ENCODE measurements at regions not wholly inside any gene's neighbourhood (a gene's known extent, or its start where the extent isn't known, plus 50 kb on each side); places are given as distances from the start of the nearest gene placed in this dataset.

- 96 to 100% methylated on average over 2 of the region's 2 CpGs for WGBS, 2 experiments (ENCODE audit: insufficient coverage in 1 of 2, insufficient read length in 1 of 2)
- no peaks in the 10 kb centered on the region for H3K27me3 ChIP-seq (ENCODE audit: control insufficient read depth, insufficient read depth, low read length, poor library complexity, severe bottlenecking)
- no peaks in the 10 kb centered on the region for H3K36me3 ChIP-seq (ENCODE audit: control insufficient read depth, insufficient read depth, low read length)
- no peaks in the 10 kb centered on the region for H3K4me1 Mint-ChIP-seq
- no peaks in the 10 kb centered on the region for H3K36me3 Mint-ChIP-seq (ENCODE audit: low read depth)
- H3K4me3 ChIP-seq (ENCODE audit: low read length), result no peak overlapping the region
- H3K27me3 Mint-ChIP-seq (ENCODE audit: insufficient read depth), result peaks cover 2% of the 10 kb centered on the region
- DNase-seq, result no peak
- no peak overlapping the region for H3K27ac Mint-ChIP-seq
- no peak overlapping the region for H3K27ac ChIP-seq (ENCODE audit: low read depth, low read length)
- no peak overlapping the region for H3K9ac ChIP-seq (ENCODE audit: extremely low read depth, low read length, poor library complexity, severe bottlenecking)
- peaks cover 3% of the 10 kb centered on the region for H3K4me1 ChIP-seq (ENCODE audit: control insufficient read depth, insufficient read depth, low read length)
- no peak overlapping the region for H3K4me3 Mint-ChIP-seq
- H3K9me3 ChIP-seq (ENCODE audit: control insufficient read depth, low read length), result no peaks in the 10 kb centered on the region
- TF ChIP-seq CTCF (conservative IDR thresholded peaks at IDR 0.05), result no peak
- no peaks in the 10 kb centered on the region for H3K9me3 Mint-ChIP-seq
Measured at GRCh38 chr14:66135831-66136230, 350.3 kb upstream of the CCDC196 start.

- Histone ChIP-seq H3K27me3 (ENCODE audit: control insufficient read depth, insufficient read depth, low read length, poor library complexity, severe bottlenecking) (no peaks in the 10 kb centered on the region), H3K9ac (ENCODE audit: extremely low read depth, low read length, poor library complexity, severe bottlenecking) (no peak overlapping the region), H3K27ac (ENCODE audit: low read depth, low read length) (no peak overlapping the region), H3K36me3 (ENCODE audit: control insufficient read depth, insufficient read depth, low read length) (no peaks in the 10 kb centered on the region), H3K9me3 (ENCODE audit: control insufficient read depth, low read length) (no peaks in the 10 kb centered on the region), H3K4me1 (ENCODE audit: control insufficient read depth, insufficient read depth, low read length) (no peaks in the 10 kb centered on the region), H3K4me3 (ENCODE audit: low read length) (no peak overlapping the region)
- peaks cover 2% of the 10 kb centered on the region for H3K27me3 Mint-ChIP-seq (ENCODE audit: insufficient read depth)
- H3K9me3 Mint-ChIP-seq, result no peaks in the 10 kb centered on the region
- no peak overlapping the region for H3K27ac Mint-ChIP-seq
- WGBS, 2 experiments (ENCODE audit: insufficient coverage in 1 of 2, insufficient read length in 1 of 2), result 90 to 95% methylated on average over 7 to 8 of the region's 8 CpGs
- TF ChIP-seq CTCF (conservative IDR thresholded peaks at IDR 0.05), result no peak
- no peak overlapping the region for H3K4me3 Mint-ChIP-seq
- no peaks in the 10 kb centered on the region for H3K36me3 Mint-ChIP-seq (ENCODE audit: low read depth)
- DNase-seq, result no peak
- H3K4me1 Mint-ChIP-seq, result no peaks in the 10 kb centered on the region
Measured at GRCh38 chr14:66137081-66137480, 349.1 kb upstream of the CCDC196 start.

GRCh38 chr14:66139432-66139831, 346.7 kb upstream of the CCDC196 start:
- Mint-ChIP-seq H3K4me1 (no peaks in the 10 kb centered on the region), H3K36me3 (ENCODE audit: low read depth) (no peaks in the 10 kb centered on the region), H3K9me3 (peaks cover 1% of the 10 kb centered on the region), H3K4me3 (no peak overlapping the region), H3K27me3 (ENCODE audit: insufficient read depth) (peaks cover 1% of the 10 kb centered on the region), H3K27ac (no peak overlapping the region)
- no peak for DNase-seq
- no peak overlapping the region for H3K9ac ChIP-seq (ENCODE audit: extremely low read depth, low read length, poor library complexity, severe bottlenecking)
- H3K4me1 ChIP-seq (ENCODE audit: control insufficient read depth, insufficient read depth, low read length), result no peaks in the 10 kb centered on the region
- H3K4me3 ChIP-seq (ENCODE audit: low read length), result no peak overlapping the region
- no peak overlapping the region for H3K27ac ChIP-seq (ENCODE audit: low read depth, low read length)
- no peaks in the 10 kb centered on the region for H3K27me3 ChIP-seq (ENCODE audit: control insufficient read depth, insufficient read depth, low read length, poor library complexity, severe bottlenecking)
- H3K36me3 ChIP-seq (ENCODE audit: control insufficient read depth, insufficient read depth, low read length), result no peaks in the 10 kb centered on the region
- H3K9me3 ChIP-seq (ENCODE audit: control insufficient read depth, low read length), result no peaks in the 10 kb centered on the region
- no peak for TF ChIP-seq CTCF (conservative IDR thresholded peaks at IDR 0.05)

Data from endodermal cell (in vitro differentiated cells).